Karpas-422 (cell line): ENCODE measurements at regions not wholly inside any gene's neighbourhood (a gene's known extent, or its start where the extent isn't known, plus 50 kb on each side); places are given as distances from the start of the nearest gene placed in this dataset.

Experiments used
- DNase-seq: peaks from one replicate; pipeline ENCODE4 v3.0.0-alpha.2; 2015
- H2AFZ ChIP-seq: fragments of 200-600 bp; sonication (generic); 2 replicates; pipeline ENCODE4 v1.6.1; 2014; ENCODE audit warnings: antibody characterized with exemption, low read length, mixed read lengths
- H3K27ac ChIP-seq: fragments of 200-600 bp; sonication (generic); 2 replicates; pipeline ENCODE4 v1.5.1; 2014; ENCODE audit warnings: mild to moderate bottlenecking, low read length, moderate library complexity
- H3K27me3 ChIP-seq: fragments of 200-600 bp; sonication (generic); 2 replicates; pipeline ENCODE4 v1.6.1; 2014; ENCODE audit warnings: low read length, mixed read lengths
- H3K36me3 ChIP-seq: fragments of 200-600 bp; sonication (generic); 2 replicates; pipeline ENCODE4 v1.6.1; 2014; ENCODE audit warnings: low read length, mixed read lengths; ENCODE audit not compliant: insufficient read depth
- H3K4me1 ChIP-seq: fragments of 200-600 bp; sonication (generic); 2 replicates; pipeline ENCODE4 v1.6.1; 2014; ENCODE audit warnings: mild to moderate bottlenecking, low read length, mixed read lengths
- H3K4me2 ChIP-seq: fragments of 200-600 bp; sonication (generic); 2 replicates; pipeline ENCODE4 v1.6.1; 2014; ENCODE audit warnings: low read length, low read depth, mild to moderate bottlenecking; ENCODE audit not compliant: poor library complexity, severe bottlenecking
- H3K4me3 ChIP-seq: fragments of 200-600 bp; sonication (generic); 2 replicates; pipeline ENCODE4 v1.5.1; 2014; ENCODE audit warnings: mild to moderate bottlenecking, antibody characterized with exemption, low read length, mixed read lengths
- H3K79me2 ChIP-seq: fragments of 200-600 bp; sonication (generic); 2 replicates; pipeline ENCODE4 v1.6.1; 2014; ENCODE audit warnings: mild to moderate bottlenecking, low read length, mixed read lengths
- H3K9ac ChIP-seq: fragments of 200-600 bp; sonication (generic); 2 replicates; pipeline ENCODE4 v1.6.0; 2014; ENCODE audit warnings: low read length
- H3K9me2 ChIP-seq: fragments of 200-600 bp; sonication (generic), shearing (Covaris generic); replicated peaks from 2 replicates; pipeline ENCODE4 v1.6.0; 2014; ENCODE audit warnings: mild to moderate bottlenecking, low read length, moderate library complexity; ENCODE audit not compliant: insufficient read depth
- H3K9me3 ChIP-seq: fragments of 300-700, 200-600 bp; sonication (generic); 2 replicates; pipeline ENCODE4 v1.6.1; 2014; ENCODE audit warnings: low read length, mixed read lengths
- H4K20me1 ChIP-seq: fragments of 200-600 bp; sonication (generic); 2 replicates; pipeline ENCODE4 v1.6.1; 2014; ENCODE audit warnings: mild to moderate bottlenecking, antibody characterized with exemption, low read length, low read depth; ENCODE audit not compliant: insufficient read depth

GRCh38 chr6:15810618-15811017 is 147.8 kb upstream of the DTNBP1 start:
- Histone ChIP-seq H3K27ac (no peak overlapping the region), H4K20me1 (no peaks in the 10 kb centered on the region), H3K4me1 (no peaks in the 10 kb centered on the region), H3K27me3 (no peaks in the 10 kb centered on the region), H3K79me2 (no peaks in the 10 kb centered on the region), H3K9me2 (no peaks in the 10 kb centered on the region), H3K9ac (no peak overlapping the region), H3K9me3 (no peaks in the 10 kb centered on the region), H2AFZ (no peak overlapping the region), H3K36me3 (no peaks in the 10 kb centered on the region), H3K4me3 (no peak overlapping the region), H3K4me2 (no peak overlapping the region)
- DNase-seq, result no peak

- Histone ChIP-seq H4K20me1 (no peaks in the 10 kb centered on the region), H3K4me1 (no peaks in the 10 kb centered on the region), H3K9ac (no peak overlapping the region), H2AFZ (no peak overlapping the region), H3K4me3 (no peak overlapping the region), H3K27ac (no peak overlapping the region), H3K9me2 (no peaks in the 10 kb centered on the region), H3K9me3 (no peaks in the 10 kb centered on the region), H3K36me3 (no peaks in the 10 kb centered on the region), H3K4me2 (no peak overlapping the region), H3K27me3 (no peaks in the 10 kb centered on the region), H3K79me2 (no peaks in the 10 kb centered on the region)
- DNase-seq, result no peak
Measured at GRCh38 chr6:15809367-15809766, 146.5 kb upstream of the DTNBP1 start.

- Histone ChIP-seq H3K4me2 (no peak overlapping the region), H3K27ac (no peak overlapping the region), H3K9ac (no peak overlapping the region), H3K9me2 (no peaks in the 10 kb centered on the region), H3K27me3 (no peaks in the 10 kb centered on the region), H3K79me2 (no peaks in the 10 kb centered on the region), H3K9me3 (no peaks in the 10 kb centered on the region), H3K36me3 (no peaks in the 10 kb centered on the region), H4K20me1 (no peaks in the 10 kb centered on the region), H3K4me3 (no peak overlapping the region), H3K4me1 (no peaks in the 10 kb centered on the region), H2AFZ (no peak overlapping the region)
- DNase-seq, result no peak
Measured at GRCh38 chr6:15804164-15805154, 141.6 kb upstream of the DTNBP1 start.

GRCh38 chr6:15802466-15802865 is 139.6 kb upstream of the DTNBP1 start:
- Histone ChIP-seq H3K27me3 (no peaks in the 10 kb centered on the region), H3K79me2 (no peaks in the 10 kb centered on the region), H3K4me1 (no peaks in the 10 kb centered on the region), H3K9ac (no peak overlapping the region), H3K4me3 (no peak overlapping the region), H3K4me2 (no peak overlapping the region), H4K20me1 (no peaks in the 10 kb centered on the region), H3K27ac (no peak overlapping the region), H3K9me3 (no peaks in the 10 kb centered on the region; the same call in 1 of the 2 replicates), H2AFZ (no peak overlapping the region), H3K9me2 (no peaks in the 10 kb centered on the region), H3K36me3 (no peaks in the 10 kb centered on the region)
- DNase-seq, result no peak

GRCh38 chr6:15801912-15802311 is 139.1 kb upstream of the DTNBP1 start:
- Histone ChIP-seq H4K20me1 (no peaks in the 10 kb centered on the region), H3K27me3 (no peaks in the 10 kb centered on the region), H3K9me2 (no peaks in the 10 kb centered on the region), H3K9me3 (no peaks in the 10 kb centered on the region; the same call in 1 of the 2 replicates), H3K4me3 (no peak overlapping the region), H3K9ac (no peak overlapping the region), H3K4me2 (no peak overlapping the region), H3K36me3 (no peaks in the 10 kb centered on the region), H2AFZ (no peak overlapping the region), H3K4me1 (no peaks in the 10 kb centered on the region), H3K79me2 (no peaks in the 10 kb centered on the region), H3K27ac (no peak overlapping the region)
- DNase-seq, result no peak

GRCh38 chr6:15800841-15801617 is 138.2 kb upstream of the DTNBP1 start:
- no peak overlapping the region for H2AFZ ChIP-seq

GRCh38 chr6:15798533-15799255 is 135.9 kb upstream of the DTNBP1 start:
- Histone ChIP-seq H3K9ac (no peak overlapping the region), H3K4me2 (no peak overlapping the region), H3K36me3 (no peaks in the 10 kb centered on the region), H3K9me2 (no peaks in the 10 kb centered on the region), H3K9me3 (no peaks in the 10 kb centered on the region; the same call in 1 of the 2 replicates), H3K27me3 (no peaks in the 10 kb centered on the region), H3K79me2 (no peaks in the 10 kb centered on the region), H3K4me1 (no peaks in the 10 kb centered on the region), H4K20me1 (no peaks in the 10 kb centered on the region), H3K27ac (no peak overlapping the region), H3K4me3 (no peak overlapping the region), H2AFZ (no peak overlapping the region)
- DNase-seq, result no peak

More at GRCh38 chr6:15800841-15801617, 138.2 kb upstream of the DTNBP1 start:
- H3K27me3 ChIP-seq, result no peaks in the 10 kb centered on the region
- H3K4me1 ChIP-seq, result no peaks in the 10 kb centered on the region
- no peaks in the 10 kb centered on the region; the same call in 1 of the 2 replicates for H3K9me3 ChIP-seq
- no peak overlapping the region for H3K9ac ChIP-seq
- H3K4me2 ChIP-seq, result no peak overlapping the region
- no peaks in the 10 kb centered on the region for H3K79me2 ChIP-seq
- H3K4me3 ChIP-seq, result no peak overlapping the region
- no peaks in the 10 kb centered on the region for H4K20me1 ChIP-seq
- H3K27ac ChIP-seq, result no peak overlapping the region
- no peak for DNase-seq
- H3K9me2 ChIP-seq, result no peaks in the 10 kb centered on the region
- H3K36me3 ChIP-seq, result no peaks in the 10 kb centered on the region
